ENCODE measurements at regions not wholly inside any gene's neighbourhood (a gene's known extent, or its start where the extent isn't known, plus 50 kb on each side); places are given as distances from the start of the nearest gene placed in this dataset.

GRCh38 chr22:20652130-20652529 lies 121.8 kb upstream of the SERPIND1 start:
- H3K4me1 ChIP-seq, result no peaks in the 10 kb centered on the region
- H3K9me3 ChIP-seq, result no peaks in the 10 kb centered on the region
- H3K27ac ChIP-seq, result no peak overlapping the region
- H3K27me3 ChIP-seq, result no peaks in the 10 kb centered on the region
- TF ChIP-seq CTCF (IDR thresholded peaks at IDR 0.05), result no peak
- TF ChIP-seq POLR2A (IDR thresholded peaks at IDR 0.05), result no peak
- 93 to 96% methylated on average over 4 to 6 of the region's 6 CpGs for WGBS, 2 donors
- intact Hi-C loops (cut with DNase I), result no loop called here
- H3K36me3 ChIP-seq, result no peaks in the 10 kb centered on the region
- no peak overlapping the region for H3K4me3 ChIP-seq
- DNase-seq, result no peak

DNA sequence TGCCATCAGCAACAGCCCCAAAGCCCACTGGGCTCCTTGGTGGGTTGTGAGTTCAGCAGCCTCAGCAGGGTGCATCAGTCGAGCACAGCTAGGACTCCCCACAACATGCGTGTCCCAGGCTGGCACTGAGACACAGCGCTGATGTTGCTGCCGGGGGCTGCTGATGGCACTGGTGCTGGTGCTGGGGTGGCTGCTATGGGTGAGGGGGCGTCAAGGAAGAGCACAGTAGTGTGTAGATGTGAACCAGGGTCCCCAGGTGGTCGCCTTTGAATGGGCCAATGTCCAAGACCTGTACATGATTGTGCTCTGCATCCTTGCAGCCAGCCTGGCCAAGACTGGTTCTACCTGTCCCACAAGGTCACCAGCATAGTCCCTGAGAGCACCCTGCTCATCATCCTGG lies 121.3 kb upstream of the SERPIND1 start:
- intact Hi-C loops (cut with DNase I), result no loop called here
- 72 to 90% methylated on average over 3 to 5 of the region's 6 CpGs for WGBS, 2 donors

DNA sequence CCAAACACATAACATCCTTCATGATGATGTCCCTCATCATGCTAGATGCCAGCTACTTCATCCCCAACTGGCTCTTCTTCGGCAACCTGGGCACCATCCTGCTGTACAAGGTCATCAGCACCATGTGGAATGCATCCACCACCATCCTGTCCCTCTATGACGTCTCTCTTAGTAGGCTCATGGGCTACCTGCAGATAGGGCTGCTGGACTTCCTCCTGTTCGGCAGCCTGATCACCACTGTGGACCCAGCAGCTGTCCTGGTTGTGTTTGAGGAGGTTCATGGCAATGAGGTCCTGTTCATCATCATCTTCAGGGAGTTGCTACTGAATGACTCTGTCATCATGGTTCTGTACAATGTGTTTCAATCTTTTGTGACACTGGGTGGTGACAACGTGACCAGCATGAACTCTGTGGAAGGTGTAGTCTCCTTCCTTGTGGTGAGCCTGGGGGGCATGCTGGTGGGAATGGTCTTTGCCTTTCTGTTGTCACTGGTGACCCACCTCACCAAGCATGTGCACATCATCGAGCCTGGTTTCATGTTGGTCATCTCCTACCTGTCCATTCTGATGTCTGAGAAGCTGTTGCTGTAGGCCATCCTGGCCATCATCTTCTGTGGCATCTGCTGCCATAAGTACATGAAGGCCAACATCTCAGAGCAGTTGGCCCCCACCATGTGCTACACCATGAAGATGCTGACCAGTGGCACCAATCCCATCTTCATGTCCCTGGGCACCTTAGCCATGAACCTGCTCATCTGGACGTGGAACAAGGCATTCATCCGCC lies 120.7 kb upstream of the SERPIND1 start:
- Histone ChIP-seq H3K4me1 (no peaks in the 10 kb centered on the region), H3K9me3 (no peaks in the 10 kb centered on the region), H3K27ac (no peak overlapping the region), H3K36me3 (no peaks in the 10 kb centered on the region), H3K27me3 (peaks cover 0 to 5% (median 0%) of the 10 kb centered on the region in 4 donors), H3K4me3 (no peak overlapping the region)
- TF ChIP-seq CTCF (IDR thresholded peaks at IDR 0.05) (no peak), POLR2A (IDR thresholded peaks at IDR 0.05) (no peak)
- intact Hi-C loops (cut with DNase I), result no loop called here
- WGBS, 2 donors, result 80 to 87% methylated on average over 4 to 6 of the region's 7 CpGs
- DNase-seq, result no peak

More for the DNA sequence above, 121.3 kb upstream of the SERPIND1 start:
- no peaks in the 10 kb centered on the region for H3K4me1 ChIP-seq
- H3K36me3 ChIP-seq, result no peaks in the 10 kb centered on the region
- H3K4me3 ChIP-seq, result no peak overlapping the region
- DNase-seq, result no peak
- H3K27ac ChIP-seq, result no peak overlapping the region
- H3K9me3 ChIP-seq, result no peaks in the 10 kb centered on the region
- TF ChIP-seq POLR2A (IDR thresholded peaks at IDR 0.05) (no peak), CTCF (IDR thresholded peaks at IDR 0.05) (no peak)
- no peaks in the 10 kb centered on the region for H3K27me3 ChIP-seq

DNA sequence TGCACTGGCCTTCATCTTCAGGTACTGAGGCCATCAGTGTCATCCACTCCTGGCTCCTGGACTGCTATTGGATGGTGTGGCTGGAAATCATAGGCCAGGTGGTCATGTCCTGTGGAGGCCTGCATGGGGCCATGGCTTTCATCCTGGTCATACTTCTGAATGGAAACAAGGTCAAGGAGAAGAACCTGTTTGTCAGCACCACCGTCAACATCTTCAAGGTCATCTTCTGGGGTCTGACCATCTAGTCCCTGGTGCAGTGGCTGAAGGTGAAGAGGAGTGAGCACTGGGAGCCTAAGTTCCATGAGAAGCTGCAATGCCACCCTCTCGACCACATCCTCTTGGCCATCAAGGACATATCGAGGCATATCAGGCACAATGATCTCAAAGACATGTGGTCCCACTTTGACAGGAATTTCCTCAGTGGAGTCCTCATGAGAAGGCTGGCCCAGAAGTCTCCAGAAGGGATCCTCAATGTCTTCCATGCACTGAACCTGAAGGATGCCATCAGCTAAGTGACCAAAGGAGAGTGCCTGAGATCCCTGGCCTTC lies 120.0 kb upstream of the SERPIND1 start:
- 88 to 100% methylated on average over 1 to 3 of the region's 3 CpGs for WGBS, 2 donors
- no peaks in the 10 kb centered on the region for H3K4me1 ChIP-seq
- DNase-seq, result no peak
- intact Hi-C loops (cut with DNase I), result no loop called here
- H3K4me3 ChIP-seq, result no peak overlapping the region
- H3K36me3 ChIP-seq, result no peaks in the 10 kb centered on the region
- peaks cover 0 to 8% (median 0%) of the 10 kb centered on the region in 4 donors for H3K27me3 ChIP-seq
- H3K9me3 ChIP-seq, result no peaks in the 10 kb centered on the region
- TF ChIP-seq CTCF (IDR thresholded peaks at IDR 0.05), result no peak
- no peak for TF ChIP-seq POLR2A (IDR thresholded peaks at IDR 0.05)
- H3K27ac ChIP-seq, result no peak overlapping the region

- Histone ChIP-seq H3K27ac (no peak overlapping the region), H3K9me3 (no peaks in the 10 kb centered on the region), H3K36me3 (no peaks in the 10 kb centered on the region), H3K4me1 (no peaks in the 10 kb centered on the region), H3K27me3 (peaks cover 0 to 8% (median 0%) of the 10 kb centered on the region in 4 donors), H3K4me3 (no peak overlapping the region)
- no peak for TF ChIP-seq POLR2A (IDR thresholded peaks at IDR 0.05)
- TF ChIP-seq CTCF (IDR thresholded peaks at IDR 0.05), result no peak
- intact Hi-C loops (cut with DNase I), result no loop called here
- 54 to 86% methylated on average over 7 to 9 of the region's 20 CpGs for WGBS, 2 donors
- no peak for DNase-seq
Observed at GRCh38 chr22:20654343-20655208, 119.3 kb upstream of the SERPIND1 start.

Measured in esophagus squamous epithelium (tissue), 5 donors.